OCI-LY1 (cell line): ENCODE measurements at regions not wholly inside any gene's neighbourhood (a gene's known extent, or its start where the extent isn't known, plus 50 kb on each side); places are given as distances from the start of the nearest gene placed in this dataset.

Experiments
- CTCF ChIP-seq: fragments of 200-600 bp; sonication (generic), shearing (Covaris generic); IDR thresholded peaks from 2 replicates; pipeline ENCODE4 v1.5.1; 2017; ENCODE audit warnings: mild to moderate bottlenecking, antibody characterized with exemption, low read length, moderate library complexity, mixed read lengths
- EZH2 ChIP-seq: fragments of 200-600 bp; sonication (generic), shearing (Covaris generic); IDR thresholded peaks from 2 replicates; pipeline ENCODE4 v1.8.0; 2017; ENCODE audit warnings: borderline replicate concordance, mixed run types, mild to moderate bottlenecking, antibody characterized with exemption, low read length, moderate library complexity, mixed read lengths

GRCh38 chr9:91040371-91041215 is 239.0 kb downstream of the SYK start:
- TF ChIP-seq EZH2 (no peak), CTCF (no peak)
